DND-41 (cell line): ENCODE measurements at regions not wholly inside any gene's neighbourhood (a gene's known extent, or its start where the extent isn't known, plus 50 kb on each side); places are given as distances from the start of the nearest gene placed in this dataset.

Experiments
- ATAC-seq: fragments of 200-7000 bp; cut with Tn5 transposase; 3 replicates; pipeline ENCODE4 v1.9.1; 2021; ENCODE audit warnings: low read depth; ENCODE audit not compliant: insufficient read depth
- DNase-seq: peaks from one replicate; pipeline ENCODE4 v3.0.0-alpha.2; 2020
- H2AFZ ChIP-seq: 2 replicates; pipeline ENCODE4 v1.6.0; 2012; ENCODE audit warnings: low read depth, low read length
- H3K27ac ChIP-seq: 2 replicates; pipeline ENCODE4 v1.5.1; 2012; ENCODE audit warnings: low read length, inconsistent platforms
- H3K27me3 ChIP-seq: fragments of 200-600 bp; sonication (generic); 2 replicates; pipeline ENCODE4 v1.6.0; 2012; ENCODE audit warnings: low read length, mild to moderate bottlenecking, inconsistent platforms; ENCODE audit not compliant: insufficient read depth, poor library complexity
- H3K36me3 ChIP-seq: 2 replicates; pipeline ENCODE4 v1.5.1; 2012; ENCODE audit warnings: low read length, inconsistent platforms; ENCODE audit not compliant: insufficient read depth
- H3K4me1 ChIP-seq: 2 replicates; pipeline ENCODE4 v1.5.1; 2012; ENCODE audit warnings: mild to moderate bottlenecking, low read length; ENCODE audit not compliant: insufficient read depth
- H3K4me2 ChIP-seq: 2 replicates; pipeline ENCODE4 v1.6.0; 2012; ENCODE audit warnings: mild to moderate bottlenecking, moderate library complexity, low read length, inconsistent platforms; ENCODE audit not compliant: insufficient read depth
- H3K4me3 ChIP-seq, 2 experiments: fragments of 200-600 bp in 1 of 2; shearing (Covaris generic) in 1 of 2; 2 replicates each; pipeline ENCODE4 v1.5.1; 2012 to 2016; ENCODE audit warnings: inconsistent platforms in 2 of 2, low read length in 2 of 2, mild to moderate bottlenecking in 2 of 2, low read depth in 1 of 2, moderate library complexity in 1 of 2
- H3K79me2 ChIP-seq: 2 replicates; pipeline ENCODE4 v1.6.0; 2012; ENCODE audit warnings: low read length, inconsistent platforms; ENCODE audit not compliant: insufficient read depth
- H3K9ac ChIP-seq: 2 replicates; pipeline ENCODE4 v1.6.0; 2012; ENCODE audit warnings: low read depth, mild to moderate bottlenecking, inconsistent platforms, low read length, moderate library complexity
- H3K9me3 ChIP-seq: 2 replicates; pipeline ENCODE4 v1.5.1; 2012; ENCODE audit warnings: low read length, moderate library complexity, mild to moderate bottlenecking, inconsistent platforms; ENCODE audit not compliant: insufficient read depth, severe bottlenecking
- H4K20me1 ChIP-seq: 2 replicates; pipeline ENCODE4 v1.6.0; 2012; ENCODE audit warnings: low read length; ENCODE audit not compliant: insufficient read depth
- CTCF ChIP-seq: IDR thresholded peaks from 2 replicates; pipeline ENCODE4 v1.5.1; 2012; ENCODE audit warnings: borderline replicate concordance, low read length, moderate library complexity, mild to moderate bottlenecking; ENCODE audit not compliant: poor library complexity, severe bottlenecking; ENCODE audit errors: extremely low read depth
- EZH2 ChIP-seq: IDR thresholded peaks from 3 replicates; pipeline ENCODE4 v1.6.1; 2012; ENCODE audit warnings: borderline replicate concordance, low read depth, mild to moderate bottlenecking, moderate library complexity, low read length, inconsistent platforms; ENCODE audit not compliant: severe bottlenecking

- TF ChIP-seq CTCF (no peak), EZH2 (no peak)
- DNase-seq (no peak), ATAC-seq (no peak)
- H3K9ac ChIP-seq = no peak overlapping the region
- no peak overlapping the region for H3K27ac ChIP-seq
- H3K4me1 ChIP-seq = no peaks in the 10 kb centered on the region
- no peak overlapping the region for H2AFZ ChIP-seq
- no peaks in the 10 kb centered on the region for H3K9me3 ChIP-seq
- no peaks in the 10 kb centered on the region for H3K79me2 ChIP-seq
- H4K20me1 ChIP-seq = no peaks in the 10 kb centered on the region
- H3K4me3 ChIP-seq = no peak overlapping the region
- H3K4me2 ChIP-seq = no peak overlapping the region
- H3K36me3 ChIP-seq = no peaks in the 10 kb centered on the region
- no peaks in the 10 kb centered on the region for H3K27me3 ChIP-seq
Observed at GRCh38 chr11:127609025-127609773, 608.6 kb upstream of the KIRREL3 start.

GRCh38 chr11:127607487-127608085, 607.0 kb upstream of the KIRREL3 start:
- Histone ChIP-seq H3K4me2 (no peak overlapping the region), H2AFZ (no peak overlapping the region), H3K9ac (no peak overlapping the region), H3K27ac (no peak overlapping the region), H3K79me2 (no peaks in the 10 kb centered on the region), H3K9me3 (no peaks in the 10 kb centered on the region), H3K4me3 (no peak overlapping the region), H3K36me3 (no peaks in the 10 kb centered on the region), H3K27me3 (no peaks in the 10 kb centered on the region), H3K4me1 (no peaks in the 10 kb centered on the region), H4K20me1 (no peaks in the 10 kb centered on the region)
- DNase-seq = no peak
- TF ChIP-seq EZH2 (no peak), CTCF (no peak)
- no peak for ATAC-seq

GRCh38 chr11:127601578-127601977, 601.0 kb upstream of the KIRREL3 start:
- H3K9ac ChIP-seq = no peak overlapping the region
- no peak overlapping the region for H3K27ac ChIP-seq
- H3K27me3 ChIP-seq = no peaks in the 10 kb centered on the region
- no peak overlapping the region for H3K4me2 ChIP-seq
- ATAC-seq (no peak), DNase-seq (no peak)
- no peak overlapping the region for H2AFZ ChIP-seq
- TF ChIP-seq CTCF (no peak), EZH2 (no peak)
- no peaks in the 10 kb centered on the region for H4K20me1 ChIP-seq
- no peak overlapping the region for H3K4me3 ChIP-seq
- H3K79me2 ChIP-seq = no peaks in the 10 kb centered on the region
- no peaks in the 10 kb centered on the region for H3K4me1 ChIP-seq
- H3K9me3 ChIP-seq = no peaks in the 10 kb centered on the region
- no peaks in the 10 kb centered on the region for H3K36me3 ChIP-seq
